HT-29 (cell line): ENCODE measurements at regions not wholly inside any gene's neighbourhood (a gene's known extent, or its start where the extent isn't known, plus 50 kb on each side); places are given as distances from the start of the nearest gene placed in this dataset. TPM values are rescaled to one million over a fixed set of nuclear protein-coding genes. Genes with fewer than 3 reads are reported as not detected.
A peak's percentile ranks its signal among the peaks of the same experiment; 100 is the strongest.

ENCODE experiments used
- DNase-seq: peaks from one replicate; pipeline ENCODE4 v3.0.0-alpha.2; 2015; ENCODE audit warnings: low spot score
- small RNA-seq: library from RNA; depleted of rRNA; stranded (forward); fragments of <200 nt; gene quantifications from one replicate; pipeline ENCODE3, GENCODE V24; 2014

DNA sequence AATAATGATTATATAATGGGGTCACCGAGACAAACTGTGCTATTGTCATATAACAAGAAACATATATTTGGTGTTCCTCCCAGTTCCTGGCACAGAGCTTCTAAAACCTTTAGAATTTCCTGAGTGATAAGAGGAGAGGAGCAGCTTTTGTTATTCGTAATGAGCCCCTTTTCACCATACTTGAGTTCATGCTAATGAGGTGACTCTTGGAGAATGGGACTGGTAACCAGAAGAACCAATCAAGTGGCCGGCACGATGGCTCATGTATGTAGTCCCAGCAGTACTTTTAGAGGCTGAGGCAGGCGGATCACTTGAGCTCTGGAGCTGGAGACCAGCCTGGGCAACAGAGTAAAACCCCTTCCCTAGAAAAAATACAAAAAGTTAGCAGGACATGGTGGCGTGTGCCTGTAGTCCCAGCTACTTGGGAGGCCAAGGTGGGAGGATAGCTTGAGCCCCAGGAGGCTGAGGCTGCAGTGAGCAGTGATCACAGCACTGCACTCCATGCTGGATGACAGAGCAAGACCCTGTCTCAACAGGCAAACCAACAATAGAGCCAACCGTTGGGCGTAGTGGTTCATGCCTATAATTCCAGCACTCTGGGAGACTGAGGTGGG, 62.7 kb upstream of the FTH1 start:
- no peak for DNase-seq

DNA sequence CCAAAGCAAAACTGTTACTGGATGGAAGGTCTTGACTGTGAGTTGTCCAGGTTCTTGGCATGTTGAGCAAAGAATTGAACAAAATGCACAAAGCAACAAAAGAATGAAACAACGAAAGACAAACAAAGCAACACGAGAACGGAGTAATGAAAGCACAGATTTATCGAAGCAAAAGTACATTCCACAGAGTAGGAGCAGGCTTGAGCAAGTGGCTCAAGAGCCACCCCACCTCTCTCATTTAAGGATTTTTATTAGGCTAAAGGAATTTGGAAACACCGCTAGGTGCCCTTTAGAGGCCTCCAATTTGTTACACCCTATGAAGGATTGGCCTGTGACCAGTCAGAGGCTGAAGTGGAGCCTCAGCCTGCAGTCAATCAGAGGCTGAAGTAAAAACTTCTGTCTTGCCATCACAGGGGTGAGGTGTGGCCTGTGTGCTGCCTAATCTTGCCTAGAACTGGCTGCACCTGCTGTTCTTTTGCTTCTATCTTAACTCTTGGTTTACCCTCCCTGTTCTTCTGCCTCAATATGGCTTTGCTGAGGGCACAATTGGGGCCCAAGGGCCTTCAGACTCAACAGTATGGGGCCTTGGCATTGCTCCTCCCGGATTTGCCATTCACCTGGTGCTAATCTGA, 59.4 kb upstream of the FTH1 start:
- DNase-seq = no peak

DNA sequence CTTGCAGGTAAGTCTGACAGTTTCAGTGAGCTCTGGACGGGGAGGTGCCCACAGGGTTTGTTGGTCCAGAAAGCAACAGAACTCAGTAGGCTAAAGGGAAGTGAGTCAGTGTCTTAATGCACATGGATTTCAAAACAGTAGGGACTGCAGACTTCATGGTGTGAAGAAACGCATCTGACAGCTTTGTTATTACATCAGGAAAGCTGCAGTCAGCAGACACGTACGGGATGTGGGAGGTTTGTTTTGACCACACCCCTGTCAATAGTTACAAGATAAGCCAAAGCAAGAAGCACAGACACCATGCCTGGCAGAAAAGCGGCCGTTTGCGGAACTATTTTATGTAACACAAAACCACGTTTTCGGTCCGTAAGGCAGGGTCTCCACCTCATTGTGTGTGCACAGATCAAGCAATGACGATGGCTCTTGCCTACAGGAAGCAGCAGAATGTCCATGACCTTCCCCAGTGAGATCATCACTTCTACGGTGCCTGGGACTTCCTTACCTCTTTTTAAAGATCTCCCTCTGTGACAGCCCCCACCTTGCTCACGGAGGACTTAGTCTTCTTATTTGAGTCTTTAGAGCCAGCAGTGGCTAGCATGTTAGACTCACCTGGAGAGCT, 58.2 kb upstream of the FTH1 start:
- peak; percentile 88 for DNase-seq

GRCh38 chr11:62024936-62025486, 57.6 kb upstream of the FTH1 start:
- no peak for DNase-seq

DNA sequence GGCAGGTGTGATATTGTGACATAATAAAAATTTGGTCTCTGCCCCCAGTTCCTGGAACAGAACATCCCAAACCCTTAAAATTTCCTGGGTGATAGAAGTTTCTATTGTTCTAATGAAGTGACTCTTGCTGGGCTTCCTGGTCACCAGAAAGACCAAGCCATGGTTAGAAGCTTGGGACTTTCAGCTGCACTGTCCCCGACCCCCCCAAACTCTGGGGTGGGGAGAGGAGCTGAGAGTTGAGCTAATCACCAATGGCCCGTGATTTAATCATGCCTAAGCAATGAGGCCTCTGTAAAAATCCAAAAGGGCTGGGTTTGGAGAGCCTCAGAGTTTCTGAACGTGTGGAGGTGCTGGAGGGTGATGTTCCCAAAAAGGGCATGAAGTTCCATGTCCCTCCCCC, 54.8 kb upstream of the FTH1 start:
- no peak for DNase-seq

DNA sequence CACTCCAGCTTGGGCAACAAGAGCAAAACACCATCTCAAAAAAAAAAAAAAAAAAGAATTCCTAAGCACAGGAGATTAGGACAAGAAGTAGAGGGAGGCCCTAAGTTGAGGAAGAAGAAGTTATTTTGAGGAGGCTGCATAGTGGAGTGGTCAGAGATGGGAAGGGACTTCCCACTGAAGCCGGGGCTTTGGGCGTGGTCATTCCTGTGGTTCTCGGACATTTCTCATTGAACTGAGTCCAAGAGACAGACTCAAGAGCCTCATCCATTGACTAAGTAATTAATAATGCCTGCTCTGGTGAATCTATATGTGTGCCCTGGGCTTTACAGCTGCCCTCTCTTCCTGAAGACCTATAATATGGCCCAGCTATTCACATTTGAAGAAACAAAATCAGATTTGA, 53.2 kb upstream of the FTH1 start:
- DNase-seq = no peak

DNA sequence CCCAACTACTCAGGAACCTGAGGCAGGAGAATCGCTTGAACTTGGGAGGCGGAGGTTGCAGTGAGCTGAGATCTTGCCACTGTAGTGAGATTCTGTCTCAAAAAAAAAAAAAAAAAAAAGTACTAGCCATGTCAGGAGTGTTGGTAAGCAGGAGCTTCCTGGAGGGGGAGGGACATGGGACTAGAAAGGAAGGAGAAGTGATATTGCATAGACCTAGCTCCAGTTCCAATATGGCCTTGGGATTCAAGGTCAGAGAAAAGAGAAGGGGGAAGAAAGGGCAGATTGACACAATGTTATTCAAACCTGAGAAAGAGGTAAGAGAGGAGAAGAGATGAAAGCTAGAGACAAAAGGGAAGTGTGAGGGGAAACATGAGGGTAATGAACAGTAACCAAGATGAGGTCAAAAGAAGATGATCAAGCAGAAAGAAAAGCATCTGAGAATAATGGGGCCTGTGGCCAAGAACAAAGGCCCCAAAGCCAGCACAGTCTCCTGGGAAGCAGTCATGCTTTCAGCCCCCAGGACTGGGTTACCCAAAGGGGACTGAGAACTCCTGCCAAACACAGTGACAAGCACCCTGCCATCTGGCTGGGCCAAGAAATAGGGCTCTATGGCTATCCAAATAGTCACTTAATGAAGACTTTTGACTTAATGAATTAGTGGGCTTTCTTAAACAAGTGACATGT, 51.7 kb upstream of the FTH1 start:
- no peak for DNase-seq

GRCh38 chr11:62017878-62018655, 50.6 kb upstream of the FTH1 start:
- no peak for DNase-seq

Small RNAs in the stretch of these regions (small RNA-seq; reads per million reads assigned to genes)
- not detected for gene AP003733.2
